ENCODE measurements at regions not wholly inside any gene's neighbourhood (a gene's known extent, or its start where the extent isn't known, plus 50 kb on each side); places are given as distances from the start of the nearest gene placed in this dataset.

DNA sequence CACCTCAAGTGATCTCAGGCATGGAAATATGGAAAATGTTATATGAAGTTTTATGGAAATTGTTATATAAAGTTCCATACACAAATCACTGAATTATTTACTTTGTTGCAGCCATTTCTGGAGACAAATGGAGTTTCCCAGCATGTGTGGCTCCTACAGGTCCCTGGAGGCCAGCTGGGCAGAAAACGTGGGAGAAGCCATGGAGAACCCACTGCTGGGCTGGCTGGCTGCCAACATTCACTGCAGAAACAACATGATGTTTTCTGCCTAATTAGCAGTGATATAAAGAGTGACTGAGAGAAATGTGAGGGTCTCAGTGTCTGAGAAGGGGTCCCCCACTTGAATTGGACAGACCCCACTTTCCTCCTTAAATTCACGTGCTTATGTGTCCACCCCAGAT is 208.8 kb upstream of the IRX2 start:
- TF ChIP-seq, protein P1, sequence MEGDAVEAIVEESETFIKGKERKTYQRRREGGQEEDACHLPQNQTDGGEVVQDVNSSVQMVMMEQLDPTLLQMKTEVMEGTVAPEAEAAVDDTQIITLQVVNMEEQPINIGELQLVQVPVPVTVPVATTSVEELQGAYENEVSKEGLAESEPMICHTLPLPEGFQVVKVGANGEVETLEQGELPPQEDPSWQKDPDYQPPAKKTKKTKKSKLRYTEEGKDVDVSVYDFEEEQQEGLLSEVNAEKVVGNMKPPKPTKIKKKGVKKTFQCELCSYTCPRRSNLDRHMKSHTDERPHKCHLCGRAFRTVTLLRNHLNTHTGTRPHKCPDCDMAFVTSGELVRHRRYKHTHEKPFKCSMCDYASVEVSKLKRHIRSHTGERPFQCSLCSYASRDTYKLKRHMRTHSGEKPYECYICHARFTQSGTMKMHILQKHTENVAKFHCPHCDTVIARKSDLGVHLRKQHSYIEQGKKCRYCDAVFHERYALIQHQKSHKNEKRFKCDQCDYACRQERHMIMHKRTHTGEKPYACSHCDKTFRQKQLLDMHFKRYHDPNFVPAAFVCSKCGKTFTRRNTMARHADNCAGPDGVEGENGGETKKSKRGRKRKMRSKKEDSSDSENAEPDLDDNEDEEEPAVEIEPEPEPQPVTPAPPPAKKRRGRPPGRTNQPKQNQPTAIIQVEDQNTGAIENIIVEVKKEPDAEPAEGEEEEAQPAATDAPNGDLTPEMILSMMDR (IDR thresholded peaks at IDR 0.05): no peak
- TF ChIP-seq EZH2 (IDR thresholded peaks at IDR 0.05; ENCODE audit: borderline replicate concordance, insufficient read depth, low read depth, low read length, poor library complexity, severe bottlenecking): no peak
